ENCODE measurements at regions not wholly inside any gene's neighbourhood (a gene's known extent, or its start where the extent isn't known, plus 50 kb on each side); places are given as distances from the start of the nearest gene placed in this dataset.

GRCh38 chr13:73695325-73695724, 438.9 kb downstream of the KLF12 start:
- H3K9me3 ChIP-seq, result no peaks in the 10 kb centered on the region
- H3K27me3 ChIP-seq, result no peaks in the 10 kb centered on the region
- no peaks in the 10 kb centered on the region for H3K4me1 ChIP-seq
- H3K36me3 ChIP-seq, result peaks cover 12 to 23% (median 17%) of the 10 kb centered on the region in 4 donors
- DNase-seq (ENCODE audit: extremely low spot score), result no peak
- H3K4me3 ChIP-seq, result no peak overlapping the region
- TF ChIP-seq POLR2A (IDR thresholded peaks at IDR 0.05; ENCODE audit: low read depth), result no peak
- TF ChIP-seq, protein P1, sequence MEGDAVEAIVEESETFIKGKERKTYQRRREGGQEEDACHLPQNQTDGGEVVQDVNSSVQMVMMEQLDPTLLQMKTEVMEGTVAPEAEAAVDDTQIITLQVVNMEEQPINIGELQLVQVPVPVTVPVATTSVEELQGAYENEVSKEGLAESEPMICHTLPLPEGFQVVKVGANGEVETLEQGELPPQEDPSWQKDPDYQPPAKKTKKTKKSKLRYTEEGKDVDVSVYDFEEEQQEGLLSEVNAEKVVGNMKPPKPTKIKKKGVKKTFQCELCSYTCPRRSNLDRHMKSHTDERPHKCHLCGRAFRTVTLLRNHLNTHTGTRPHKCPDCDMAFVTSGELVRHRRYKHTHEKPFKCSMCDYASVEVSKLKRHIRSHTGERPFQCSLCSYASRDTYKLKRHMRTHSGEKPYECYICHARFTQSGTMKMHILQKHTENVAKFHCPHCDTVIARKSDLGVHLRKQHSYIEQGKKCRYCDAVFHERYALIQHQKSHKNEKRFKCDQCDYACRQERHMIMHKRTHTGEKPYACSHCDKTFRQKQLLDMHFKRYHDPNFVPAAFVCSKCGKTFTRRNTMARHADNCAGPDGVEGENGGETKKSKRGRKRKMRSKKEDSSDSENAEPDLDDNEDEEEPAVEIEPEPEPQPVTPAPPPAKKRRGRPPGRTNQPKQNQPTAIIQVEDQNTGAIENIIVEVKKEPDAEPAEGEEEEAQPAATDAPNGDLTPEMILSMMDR (IDR thresholded peaks at IDR 0.05), result no peak
- no peak for TF ChIP-seq EP300 (IDR thresholded peaks at IDR 0.05)
- TF ChIP-seq POLR2AphosphoS5 (IDR thresholded peaks at IDR 0.05), result no peak
- 99% methylated on average over 14 of the region's 14 CpGs for WGBS
- intact Hi-C loops (cut with DNase I), result no loop called here
- H3K27ac ChIP-seq (replicated peaks in 1 of 4), result no peak overlapping the region

DNA sequence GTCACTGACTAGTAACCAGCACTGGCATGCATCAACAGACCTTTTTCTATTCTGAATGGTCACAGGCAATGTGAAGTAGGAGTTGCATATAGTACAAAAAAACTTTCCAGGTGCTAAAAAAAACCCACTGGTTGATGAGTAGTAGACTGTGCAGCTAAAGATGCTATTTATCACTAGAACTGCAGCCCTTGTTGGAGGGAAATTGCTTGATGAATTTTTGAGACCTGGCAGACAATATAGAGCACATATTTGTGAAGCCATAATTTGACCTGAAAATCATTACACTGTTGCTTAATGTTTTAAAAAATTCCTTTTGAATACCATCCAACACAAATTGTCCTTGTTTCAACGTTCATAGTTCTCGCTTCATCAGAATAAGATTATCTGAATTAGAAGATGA, 441.0 kb downstream of the KLF12 start:
- TF ChIP-seq, protein P1 (IDR thresholded peaks at IDR 0.05), result no peak
- no peak for TF ChIP-seq POLR2AphosphoS5 (IDR thresholded peaks at IDR 0.05)
- no peak for TF ChIP-seq EP300 (IDR thresholded peaks at IDR 0.05)
- TF ChIP-seq POLR2A (IDR thresholded peaks at IDR 0.05; ENCODE audit: low read depth), result no peak
- DNase-seq (ENCODE audit: extremely low spot score), result no peak
- WGBS, result 64% methylated on average over 2 of the region's 2 CpGs
- no peaks in the 10 kb centered on the region for H3K27me3 ChIP-seq
- intact Hi-C loops (cut with DNase I), result no loop called here
- H3K27ac ChIP-seq (replicated peaks in 1 of 4), result no peak overlapping the region
- H3K36me3 ChIP-seq, result peaks cover 12 to 23% (median 17%) of the 10 kb centered on the region in 4 donors
- H3K9me3 ChIP-seq, result no peaks in the 10 kb centered on the region
- no peak overlapping the region for H3K4me3 ChIP-seq
- H3K4me1 ChIP-seq, result no peaks in the 10 kb centered on the region

DNA sequence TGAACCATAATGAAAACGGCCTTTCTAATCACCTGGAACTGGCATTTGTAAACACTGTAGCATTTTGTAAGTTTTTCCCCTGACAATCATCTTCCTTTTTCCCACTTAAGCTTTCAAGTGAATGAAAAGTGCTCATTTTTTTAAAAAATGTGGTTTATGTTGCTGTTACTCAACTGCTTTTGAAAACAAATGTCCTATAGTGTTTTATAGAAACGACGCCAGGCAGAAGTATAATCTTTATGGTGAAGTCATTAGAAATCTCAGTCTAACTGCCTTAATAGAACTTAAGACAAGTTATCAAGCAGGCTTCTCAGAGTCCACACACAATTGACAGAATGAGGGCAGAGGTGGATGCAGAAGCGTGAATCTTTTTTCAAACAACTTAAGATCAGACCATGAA, 442.3 kb downstream of the KLF12 start:
- H3K4me1 ChIP-seq, result no peaks in the 10 kb centered on the region
- no peak for TF ChIP-seq EP300 (IDR thresholded peaks at IDR 0.05)
- no peak for TF ChIP-seq POLR2AphosphoS5 (IDR thresholded peaks at IDR 0.05)
- TF ChIP-seq POLR2A (IDR thresholded peaks at IDR 0.05; ENCODE audit: low read depth), result no peak
- TF ChIP-seq, protein P1 (IDR thresholded peaks at IDR 0.05), result no peak
- no peak for DNase-seq (ENCODE audit: extremely low spot score)
- H3K27me3 ChIP-seq, result no peaks in the 10 kb centered on the region
- H3K9me3 ChIP-seq, result no peaks in the 10 kb centered on the region
- 80% methylated on average over 4 of the region's 4 CpGs for WGBS
- no peak overlapping the region for H3K4me3 ChIP-seq
- H3K36me3 ChIP-seq, result peaks cover 12 to 23% (median 17%) of the 10 kb centered on the region in 4 donors
- intact Hi-C loops (cut with DNase I), result no loop called here
- H3K27ac ChIP-seq (replicated peaks in 1 of 4), result no peak overlapping the region

GRCh38 chr13:73687929-73688328, 446.3 kb downstream of the KLF12 start:
- Histone ChIP-seq H3K27me3 (no peaks in the 10 kb centered on the region), H3K36me3 (no peaks in the 10 kb centered on the region), H3K27ac (replicated peaks in 1 of 4) (no peak overlapping the region), H3K4me3 (no peak overlapping the region), H3K4me1 (no peaks in the 10 kb centered on the region), H3K9me3 (no peaks in the 10 kb centered on the region)
- no peak for TF ChIP-seq POLR2A (IDR thresholded peaks at IDR 0.05; ENCODE audit: low read depth)
- TF ChIP-seq EP300 (IDR thresholded peaks at IDR 0.05), result no peak
- no peak for TF ChIP-seq POLR2AphosphoS5 (IDR thresholded peaks at IDR 0.05)
- DNase-seq (ENCODE audit: extremely low spot score), result no peak
- intact Hi-C loops (cut with DNase I), result no loop called here

DNA sequence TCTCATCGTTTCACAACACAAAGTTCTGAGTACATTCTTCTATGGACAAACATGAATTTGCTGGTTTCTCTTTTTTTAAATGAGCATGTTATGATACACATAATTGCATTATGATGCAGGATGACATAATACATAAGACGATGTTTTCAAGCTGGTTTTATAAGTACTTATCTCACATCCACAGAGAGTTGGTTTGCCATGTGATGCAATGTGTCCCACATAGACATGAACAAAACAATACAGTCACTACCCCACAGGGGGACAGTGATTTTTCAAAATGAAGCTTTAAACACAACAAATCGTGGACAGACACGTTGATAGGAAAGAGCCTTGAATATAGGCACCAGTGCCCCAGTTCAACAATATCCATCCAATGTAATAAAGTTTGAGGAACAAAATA, 447.1 kb downstream of the KLF12 start:
- Histone ChIP-seq H3K9me3 (no peaks in the 10 kb centered on the region), H3K4me1 (no peaks in the 10 kb centered on the region), H3K4me3 (no peak overlapping the region), H3K27ac (replicated peaks in 1 of 4) (no peak overlapping the region), H3K36me3 (no peaks in the 10 kb centered on the region), H3K27me3 (no peaks in the 10 kb centered on the region)
- intact Hi-C loops (cut with DNase I), result no loop called here
- DNase-seq (ENCODE audit: extremely low spot score), result no peak
- TF ChIP-seq EP300 (IDR thresholded peaks at IDR 0.05), result no peak
- TF ChIP-seq POLR2A (IDR thresholded peaks at IDR 0.05; ENCODE audit: low read depth), result no peak
- no peak for TF ChIP-seq POLR2AphosphoS5 (IDR thresholded peaks at IDR 0.05)
- TF ChIP-seq, protein P1 (IDR thresholded peaks at IDR 0.05), result no peak
- 88% methylated on average over 4 of the region's 4 CpGs for WGBS

All from esophagus muscularis mucosa (tissue), 4 donors.